Mesendoderm (in vitro differentiated cells): ENCODE measurements at regions not wholly inside any gene's neighbourhood (a gene's known extent, or its start where the extent isn't known, plus 50 kb on each side); places are given as distances from the start of the nearest gene placed in this dataset.

Experiments
- DNase-seq: peaks from one replicate; pipeline ENCODE4 v3.0.0; 2013
- H2AK5ac ChIP-seq: 2 replicates; pipeline ENCODE4 v1.6.1; 2013; ENCODE audit warnings: low read length, inconsistent platforms
- H2BK120ac ChIP-seq: 2 replicates; pipeline ENCODE4 v1.6.1; 2013; ENCODE audit warnings: low read depth, mild to moderate bottlenecking, low read length, moderate library complexity, mixed read lengths
- H2BK15ac ChIP-seq: replicated peaks from 2 replicates; pipeline ENCODE4 v1.6.1; 2013; ENCODE audit warnings: low read depth, mild to moderate bottlenecking, moderate library complexity
- H2BK5ac ChIP-seq: 2 replicates; pipeline ENCODE4 v1.6.1; 2013; ENCODE audit warnings: low read length, inconsistent platforms
- H3K18ac ChIP-seq: 2 replicates; pipeline ENCODE4 v1.6.1; 2013; ENCODE audit warnings: mild to moderate bottlenecking, low read length, mixed read lengths
- H3K23ac ChIP-seq: one replicate; pipeline ENCODE4 v1.6.1; 2013; ENCODE audit warnings: low read length
- H3K27ac ChIP-seq: 2 replicates; pipeline ENCODE4 v1.5.1; 2013; ENCODE audit warnings: low read depth, mild to moderate bottlenecking, inconsistent platforms, low read length, moderate library complexity
- H3K27me3 ChIP-seq: 2 replicates; pipeline ENCODE4 v1.6.1; 2013; ENCODE audit warnings: low read length, control low read depth, mild to moderate bottlenecking, inconsistent platforms; ENCODE audit not compliant: insufficient read depth, poor library complexity
- H3K36me3 ChIP-seq: 2 replicates; pipeline ENCODE4 v1.6.1; 2013; ENCODE audit warnings: low read length, inconsistent platforms; ENCODE audit not compliant: control insufficient read depth, insufficient read depth
- H3K4ac ChIP-seq: one replicate; pipeline ENCODE4 v1.6.1; 2013; ENCODE audit warnings: low read depth, mild to moderate bottlenecking, low read length, moderate library complexity
- H3K4me1 ChIP-seq: 2 replicates; pipeline ENCODE4 v1.6.1; 2013; ENCODE audit warnings: low read depth, low read length, inconsistent platforms; ENCODE audit not compliant: control insufficient read depth
- H3K4me2 ChIP-seq: 2 replicates; pipeline ENCODE4 v1.6.1; 2013; ENCODE audit warnings: low read length
- H3K4me3 ChIP-seq: 2 replicates; pipeline ENCODE4 v1.5.1; 2013; ENCODE audit warnings: mild to moderate bottlenecking, low read length
- H3K56ac ChIP-seq: one replicate; pipeline ENCODE4 v1.6.1; 2013; ENCODE audit warnings: low read length
- H3K79me1 ChIP-seq: 2 replicates; pipeline ENCODE4 v1.6.1; 2013; ENCODE audit warnings: low read length, inconsistent platforms
- H3K79me2 ChIP-seq: 2 replicates; pipeline ENCODE4 v1.6.1; 2013; ENCODE audit warnings: mild to moderate bottlenecking, low read length; ENCODE audit not compliant: control insufficient read depth, insufficient read depth
- H3K9ac ChIP-seq: 2 replicates; pipeline ENCODE4 v1.6.1; 2013; ENCODE audit warnings: low read length, inconsistent platforms
- H4K5ac ChIP-seq: one replicate; pipeline ENCODE4 v1.6.1; 2013; ENCODE audit warnings: low read length
- H4K8ac ChIP-seq: one replicate; pipeline ENCODE4 v1.6.1; 2013; ENCODE audit warnings: low read depth, mild to moderate bottlenecking, control low read depth, low read length, moderate library complexity
- WGBS: extraction: QIAGEN DNeasy Blood & Tissue Kit; methylation state at CpG from one replicate; pipeline ENCODE4 v1.1.7; 2013; ENCODE audit warnings: low lambda C conversion rate, missing lambda C conversion rate; ENCODE audit not compliant: insufficient coverage; ENCODE audit errors: extremely low coverage; 5-methylcytosine and 5-hydroxymethylcytosine counted together

- H4K5ac ChIP-seq: no peak overlapping the region
- no peak overlapping the region for H2BK120ac ChIP-seq
- no peak overlapping the region for H3K9ac ChIP-seq
- DNase-seq: no peak
- WGBS: no CpG with 5 or more reads among the region's 1 CpG
- no peak overlapping the region for H2AK5ac ChIP-seq
- H3K27ac ChIP-seq: no peak overlapping the region
- H2BK15ac ChIP-seq: no peak overlapping the region
- no peak overlapping the region for H3K4me3 ChIP-seq
- no peaks in the 10 kb centered on the region for H3K79me2 ChIP-seq
- no peak overlapping the region for H3K56ac ChIP-seq
- no peak overlapping the region for H2BK5ac ChIP-seq
- no peaks in the 10 kb centered on the region for H3K36me3 ChIP-seq
- no peaks in the 10 kb centered on the region for H3K27me3 ChIP-seq
- no peak overlapping the region for H3K23ac ChIP-seq
- no peak overlapping the region for H3K18ac ChIP-seq
- H3K4me2 ChIP-seq: no peak overlapping the region
- H4K8ac ChIP-seq: no peak overlapping the region
- no peak overlapping the region for H3K4ac ChIP-seq
- H3K79me1 ChIP-seq: no peaks in the 10 kb centered on the region
- H3K4me1 ChIP-seq: peaks cover 1% of the 10 kb centered on the region
Observed at GRCh38 chr2:122741403-122741802, 986.0 kb downstream of the TSN start.

- H3K27me3 ChIP-seq: no peaks in the 10 kb centered on the region
- no peak overlapping the region for H3K4me3 ChIP-seq
- H3K9ac ChIP-seq: no peak overlapping the region
- no peaks in the 10 kb centered on the region for H3K36me3 ChIP-seq
- H4K5ac ChIP-seq: no peak overlapping the region
- H3K4ac ChIP-seq: no peak overlapping the region
- no peak overlapping the region for H2AK5ac ChIP-seq
- no peak overlapping the region for H3K4me2 ChIP-seq
- H2BK120ac ChIP-seq: no peak overlapping the region
- no peak overlapping the region for H3K56ac ChIP-seq
- no peaks in the 10 kb centered on the region for H3K79me2 ChIP-seq
- H2BK5ac ChIP-seq: no peak overlapping the region
- H3K79me1 ChIP-seq: no peaks in the 10 kb centered on the region
- H3K27ac ChIP-seq: no peak overlapping the region
- H4K8ac ChIP-seq: no peak overlapping the region
- no peak overlapping the region for H2BK15ac ChIP-seq
- no peak for DNase-seq
- WGBS: no CpG with 5 or more reads among the region's 2 CpGs
- no peak overlapping the region for H3K23ac ChIP-seq
- H3K18ac ChIP-seq: no peak overlapping the region
- peaks cover 1% of the 10 kb centered on the region for H3K4me1 ChIP-seq
Observed at GRCh38 chr2:122743021-122743675, 987.7 kb downstream of the TSN start.

- H3K23ac ChIP-seq: no peak overlapping the region
- no peak overlapping the region for H4K5ac ChIP-seq
- no peak for DNase-seq
- H2BK120ac ChIP-seq: no peak overlapping the region
- no CpG with 5 or more reads among the region's 4 CpGs for WGBS
- no peak overlapping the region for H3K56ac ChIP-seq
- no peak overlapping the region for H3K4ac ChIP-seq
- H2AK5ac ChIP-seq: no peak overlapping the region
- no peak overlapping the region for H2BK15ac ChIP-seq
- H3K27ac ChIP-seq: no peak overlapping the region
- H3K36me3 ChIP-seq: no peaks in the 10 kb centered on the region
- H3K79me1 ChIP-seq: no peaks in the 10 kb centered on the region
- H3K4me2 ChIP-seq: no peak overlapping the region
- H3K4me1 ChIP-seq: peaks cover 1% of the 10 kb centered on the region
- H3K9ac ChIP-seq: no peak overlapping the region
- no peak overlapping the region for H2BK5ac ChIP-seq
- H3K4me3 ChIP-seq: no peak overlapping the region
- no peak overlapping the region for H3K18ac ChIP-seq
- no peaks in the 10 kb centered on the region for H3K79me2 ChIP-seq
- H4K8ac ChIP-seq: no peak overlapping the region
- no peaks in the 10 kb centered on the region for H3K27me3 ChIP-seq
Observed at GRCh38 chr2:122745603-122746002, 990.2 kb downstream of the TSN start.

GRCh38 chr2:122747670-122748069 is 992.2 kb downstream of the TSN start:
- Histone ChIP-seq H3K4me2 (no peak overlapping the region), H2BK15ac (no peak overlapping the region), H3K9ac (no peak overlapping the region), H2AK5ac (no peak overlapping the region), H3K4me3 (no peak overlapping the region), H4K8ac (no peak overlapping the region), H4K5ac (no peak overlapping the region), H3K4me1 (peaks cover 1% of the 10 kb centered on the region), H3K79me1 (no peaks in the 10 kb centered on the region), H3K79me2 (no peaks in the 10 kb centered on the region), H3K27ac (no peak overlapping the region), H3K36me3 (no peaks in the 10 kb centered on the region), H3K4ac (no peak overlapping the region), H2BK120ac (no peak overlapping the region), H3K27me3 (no peaks in the 10 kb centered on the region), H2BK5ac (no peak overlapping the region), H3K18ac (no peak overlapping the region), H3K56ac (no peak overlapping the region), H3K23ac (no peak overlapping the region)
- WGBS: no CpG with 5 or more reads among the region's 2 CpGs
- no peak for DNase-seq

GRCh38 chr2:122748552-122749011 is 993.1 kb downstream of the TSN start:
- Histone ChIP-seq H4K5ac (no peak overlapping the region), H3K4me1 (peaks cover 1% of the 10 kb centered on the region)

GRCh38 chr2:122749405-122749804 is 994.0 kb downstream of the TSN start:
- Histone ChIP-seq H3K4me2 (no peak overlapping the region), H3K4me1 (peaks cover 1% of the 10 kb centered on the region), H3K23ac (no peak overlapping the region), H3K36me3 (no peaks in the 10 kb centered on the region), H2BK120ac (no peak overlapping the region), H3K4me3 (no peak overlapping the region), H2BK15ac (no peak overlapping the region), H2AK5ac (no peak overlapping the region), H4K8ac (no peak overlapping the region), H2BK5ac (no peak overlapping the region), H3K27ac (no peak overlapping the region), H3K56ac (no peak overlapping the region), H3K79me2 (no peaks in the 10 kb centered on the region), H3K18ac (no peak overlapping the region), H4K5ac (no peak overlapping the region), H3K27me3 (no peaks in the 10 kb centered on the region), H3K4ac (no peak overlapping the region), H3K79me1 (no peaks in the 10 kb centered on the region), H3K9ac (no peak overlapping the region)
- no CpG with 5 or more reads among the region's 1 CpG for WGBS
- no peak for DNase-seq

More at GRCh38 chr2:122748552-122749011, 993.1 kb downstream of the TSN start:
- H3K27ac ChIP-seq: no peak overlapping the region
- no peak overlapping the region for H2BK120ac ChIP-seq
- no peaks in the 10 kb centered on the region for H3K36me3 ChIP-seq
- H2AK5ac ChIP-seq: no peak overlapping the region
- H2BK15ac ChIP-seq: no peak overlapping the region
- H3K4me2 ChIP-seq: no peak overlapping the region
- H2BK5ac ChIP-seq: no peak overlapping the region
- DNase-seq: peak; percentile 73
- H3K9ac ChIP-seq: no peak overlapping the region
- no peak overlapping the region for H3K4me3 ChIP-seq
- H3K79me1 ChIP-seq: no peaks in the 10 kb centered on the region
- no peak overlapping the region for H3K18ac ChIP-seq
- WGBS: no CpG with 5 or more reads among the region's 4 CpGs
- H3K4ac ChIP-seq: no peak overlapping the region
- no peaks in the 10 kb centered on the region for H3K27me3 ChIP-seq
- no peak overlapping the region for H3K56ac ChIP-seq
- no peaks in the 10 kb centered on the region for H3K79me2 ChIP-seq
- H4K8ac ChIP-seq: no peak overlapping the region
- no peak overlapping the region for H3K23ac ChIP-seq
